ENCODE measurements at regions not wholly inside any gene's neighbourhood (a gene's known extent, or its start where the extent isn't known, plus 50 kb on each side); places are given as distances from the start of the nearest gene placed in this dataset.
A peak's percentile ranks its signal among the peaks of the same experiment; 100 is the strongest.

- H3K36me3 ChIP-seq (ENCODE audit: control insufficient read depth in 2 of 4, insufficient read depth in 4 of 4, low read length in 3 of 4) = peaks cover 0 to 15% (median 9%) of the 10 kb centered on the region in 4 experiments; a peak in 5 of 8 replicates
- no peak overlapping the region for H4K8ac ChIP-seq (ENCODE audit: extremely low read depth, insufficient read depth, low read length)
- no peaks in the 10 kb centered on the region for H3K23me2 ChIP-seq (ENCODE audit: low read depth, low read length)
- no peak overlapping the region for H3K56ac ChIP-seq (replicated peaks; ENCODE audit: insufficient read length, low read depth, low read length)
- H3K27ac ChIP-seq (ENCODE audit: low read depth, low read length) = no peak overlapping the region
- CTCF ChIA-PET (ENCODE audit: partially characterized antibody) = interaction anchor here (0.7 kb wide), 1 partner anchor 249 kb away, joined by 3 read pairs; no protein-coding TSS in a partner anchor
- no peaks in the 10 kb centered on the region for H4K20me1 ChIP-seq (replicated peaks in 1 of 2; ENCODE audit: control insufficient read depth in 1 of 2, insufficient read depth in 2 of 2, low read length in 2 of 2)
- DNase-seq (ENCODE audit: low read depth in 1 of 2, low spot score in 2 of 2) (no peak), FAIRE-seq (peak; percentile 73)
- H4K91ac ChIP-seq (replicated peaks; ENCODE audit: insufficient read length, low read length) = no peak overlapping the region
- no peak overlapping the region for H2BK5ac ChIP-seq (ENCODE audit: low read depth, low read length)
- H3K4me1 ChIP-seq (replicated peaks in 1 of 4; ENCODE audit: control insufficient read depth in 3 of 4, insufficient read depth in 4 of 4, low read length in 3 of 4) = no peaks in the 10 kb centered on the region
- H3K4ac ChIP-seq (replicated peaks; ENCODE audit: insufficient read length, low read depth, low read length) = no peak overlapping the region
- POLR2A ChIA-PET (ENCODE audit: partially characterized antibody) = no interaction called here
- no peak overlapping the region for H3K9ac ChIP-seq (replicated peaks in 1 of 4; ENCODE audit: extremely low read depth in 1 of 4, low read depth in 3 of 4, low read length in 3 of 4)
- no peaks in the 10 kb centered on the region for H3K27me3 ChIP-seq (replicated peaks in 1 of 4; ENCODE audit: control insufficient read depth in 3 of 4, extremely low read depth in 1 of 4, insufficient read depth in 3 of 4, low read length in 3 of 4)
- TF ChIP-seq KDM1A (IDR thresholded peaks at IDR 0.05; ENCODE audit: borderline replicate concordance, low read length) (no peak), CTCF (IDR thresholded peaks at IDR 0.05; ENCODE audit: control extremely low read depth in 1 of 3, insufficient read depth in 1 of 3, low read depth in 1 of 3, low read length in 3 of 3) (peak in 1 of 3 experiments; percentile 38; a peak in 1 of 4 replicates), ZNF274 (IDR thresholded peaks at IDR 0.05; ENCODE audit: borderline replicate concordance, extremely low read depth, low read length) (no peak), TCF12 (IDR thresholded peaks at IDR 0.05; ENCODE audit: low read depth, low read length) (no peak), USF2 (IDR thresholded peaks at IDR 0.05; ENCODE audit: low read length) (no peak), RAD21 (IDR thresholded peaks at IDR 0.05 in 1 of 2, conservative IDR thresholded peaks at IDR 0.05 in 1 of 2; ENCODE audit: low read depth in 2 of 2, low read length in 2 of 2) (peak; percentile 37 to 52), RXRA (IDR thresholded peaks at IDR 0.05; ENCODE audit: insufficient read depth, low read depth, low read length) (no peak)
- no peaks in the 10 kb centered on the region; a peak in 1 of 4 replicates for H3K9me3 ChIP-seq (ENCODE audit: insufficient read depth in 2 of 2, low read depth in 1 of 2, low read length in 1 of 2)
- no peak overlapping the region for H2BK12ac ChIP-seq (ENCODE audit: low read depth, low read length)
- 87% methylated on average over 6 of the region's 6 CpGs; no CpG with 5 or more reads in 1 of the 2 experiments for WGBS, 2 experiments (ENCODE audit: extremely low coverage in 1 of 2, insufficient coverage in 1 of 2, insufficient read length in 1 of 2, insufficient replicate concordance in 2 of 2, low coverage in 1 of 2, low lambda C conversion rate in 2 of 2, missing lambda C conversion rate in 1 of 2)
- H2BK15ac ChIP-seq (ENCODE audit: low read length) = no peak overlapping the region
- no peak overlapping the region for H4K5ac ChIP-seq (ENCODE audit: insufficient read length, low read depth, low read length)
- H2BK20ac ChIP-seq (ENCODE audit: low read length) = no peak overlapping the region
- no peak overlapping the region for H3K4me3 ChIP-seq (ENCODE audit: extremely low read depth in 1 of 4, insufficient read depth in 2 of 4, low read depth in 3 of 4, low read length in 4 of 4)
- H2AFZ ChIP-seq (ENCODE audit: low read length) = no peak overlapping the region
- no peak overlapping the region for H3K18ac ChIP-seq (ENCODE audit: extremely low read depth, low read length)
- H2AK5ac ChIP-seq (ENCODE audit: low read depth, low read length) = no peak overlapping the region
- H2BK120ac ChIP-seq (replicated peaks; ENCODE audit: low read depth, low read length) = no peak overlapping the region
- H3K79me2 ChIP-seq (ENCODE audit: control insufficient read depth in 1 of 2, insufficient read depth in 2 of 2, low read length in 2 of 2) = no peaks in the 10 kb centered on the region
- no peaks in the 10 kb centered on the region for H3K79me1 ChIP-seq (ENCODE audit: low read depth, low read length)
- H3K23ac ChIP-seq (ENCODE audit: insufficient read length) = no peak overlapping the region
- no peak overlapping the region for H3K4me2 ChIP-seq (ENCODE audit: insufficient read depth in 1 of 2, low read depth in 2 of 2, low read length in 2 of 2)
- H3K14ac ChIP-seq (ENCODE audit: insufficient read length) = no peak overlapping the region
These were observed 378.2 kb downstream of the STK39 start for GRCh38 chr2:167869200-167869599.
